ENCODE measurements at regions not wholly inside any gene's neighbourhood (a gene's known extent, or its start where the extent isn't known, plus 50 kb on each side); places are given as distances from the start of the nearest gene placed in this dataset.
A peak's percentile ranks its signal among the peaks of the same experiment; 100 is the strongest.

DNA sequence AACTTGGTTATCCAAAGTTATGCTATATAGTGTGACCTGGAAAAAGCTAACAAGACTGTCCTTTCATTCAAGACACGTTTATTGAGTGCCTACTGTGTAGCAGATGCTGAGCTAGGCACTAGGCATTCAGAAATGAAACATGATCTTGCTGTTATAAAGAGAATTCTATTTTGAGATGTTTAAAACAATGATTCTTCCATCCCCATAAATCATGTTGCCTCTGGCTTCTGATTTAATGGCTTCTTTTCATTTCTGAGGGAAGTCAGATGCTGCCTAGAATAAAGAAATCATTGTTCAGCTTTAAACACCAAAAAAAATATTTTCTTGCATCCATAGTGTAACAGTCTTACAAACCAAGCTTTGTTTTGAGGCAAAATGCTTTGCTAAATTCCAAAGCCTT lies 620.9 kb upstream of the UBE2E2 start:
- TF ChIP-seq, protein P1, sequence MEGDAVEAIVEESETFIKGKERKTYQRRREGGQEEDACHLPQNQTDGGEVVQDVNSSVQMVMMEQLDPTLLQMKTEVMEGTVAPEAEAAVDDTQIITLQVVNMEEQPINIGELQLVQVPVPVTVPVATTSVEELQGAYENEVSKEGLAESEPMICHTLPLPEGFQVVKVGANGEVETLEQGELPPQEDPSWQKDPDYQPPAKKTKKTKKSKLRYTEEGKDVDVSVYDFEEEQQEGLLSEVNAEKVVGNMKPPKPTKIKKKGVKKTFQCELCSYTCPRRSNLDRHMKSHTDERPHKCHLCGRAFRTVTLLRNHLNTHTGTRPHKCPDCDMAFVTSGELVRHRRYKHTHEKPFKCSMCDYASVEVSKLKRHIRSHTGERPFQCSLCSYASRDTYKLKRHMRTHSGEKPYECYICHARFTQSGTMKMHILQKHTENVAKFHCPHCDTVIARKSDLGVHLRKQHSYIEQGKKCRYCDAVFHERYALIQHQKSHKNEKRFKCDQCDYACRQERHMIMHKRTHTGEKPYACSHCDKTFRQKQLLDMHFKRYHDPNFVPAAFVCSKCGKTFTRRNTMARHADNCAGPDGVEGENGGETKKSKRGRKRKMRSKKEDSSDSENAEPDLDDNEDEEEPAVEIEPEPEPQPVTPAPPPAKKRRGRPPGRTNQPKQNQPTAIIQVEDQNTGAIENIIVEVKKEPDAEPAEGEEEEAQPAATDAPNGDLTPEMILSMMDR (IDR thresholded peaks at IDR 0.05; ENCODE audit: insufficient read depth, low read depth, low read length, missing control alignments), result no peak

DNA sequence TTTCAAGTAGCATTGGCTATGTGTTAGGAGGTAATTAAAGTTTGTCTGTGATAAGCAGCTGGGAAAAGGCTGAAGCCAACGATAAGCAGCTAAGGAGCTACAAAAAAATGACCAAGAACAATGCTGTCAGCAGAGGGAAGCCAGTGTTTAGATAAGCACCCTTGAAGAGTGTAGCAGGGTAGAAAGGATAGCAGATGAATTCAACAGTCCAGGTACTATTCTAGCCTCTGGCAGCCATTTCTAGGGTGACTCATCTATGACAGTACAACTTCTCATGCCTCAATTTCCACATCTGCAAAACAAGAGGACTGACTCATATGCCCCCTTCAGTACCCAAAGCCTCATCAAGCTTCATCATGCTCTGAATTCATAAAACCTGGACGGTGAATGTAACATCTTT lies 617.6 kb upstream of the UBE2E2 start:
- no peak overlapping the region for H3K4me3 ChIP-seq (ENCODE audit: low read length)
- DNase-seq (ENCODE audit: low read depth), result peak; percentile 94
- TF ChIP-seq, protein P1 (IDR thresholded peaks at IDR 0.05; ENCODE audit: insufficient read depth, low read depth, low read length, missing control alignments), result no peak

More for the DNA sequence above, 620.9 kb upstream of the UBE2E2 start:
- no peak for DNase-seq (ENCODE audit: low read depth)
- no peak overlapping the region for H3K4me3 ChIP-seq (ENCODE audit: low read length)

DNA sequence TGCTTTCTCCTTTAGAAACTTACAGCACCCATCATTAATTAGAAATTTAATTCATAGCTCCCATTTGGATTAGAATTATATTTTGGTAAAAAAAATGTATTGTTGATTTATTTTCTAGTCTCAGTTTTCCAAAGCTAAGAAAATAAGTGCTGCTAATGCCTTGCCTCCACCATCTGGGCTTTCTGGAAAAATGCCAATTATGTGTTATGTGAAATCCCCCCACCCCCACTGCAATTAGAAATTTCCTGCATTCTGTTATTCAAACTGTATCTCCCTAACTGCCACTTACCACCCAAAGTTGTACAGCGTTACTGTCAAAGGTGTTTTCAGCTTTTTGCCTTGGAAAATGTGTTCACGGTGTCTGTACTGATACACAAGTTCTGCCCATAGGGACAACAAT lies 617.2 kb upstream of the UBE2E2 start:
- TF ChIP-seq, protein P1 (IDR thresholded peaks at IDR 0.05; ENCODE audit: insufficient read depth, low read depth, low read length, missing control alignments), result no peak
- DNase-seq (ENCODE audit: low read depth), result no peak
- H3K4me3 ChIP-seq (ENCODE audit: low read length), result no peak overlapping the region

DNA sequence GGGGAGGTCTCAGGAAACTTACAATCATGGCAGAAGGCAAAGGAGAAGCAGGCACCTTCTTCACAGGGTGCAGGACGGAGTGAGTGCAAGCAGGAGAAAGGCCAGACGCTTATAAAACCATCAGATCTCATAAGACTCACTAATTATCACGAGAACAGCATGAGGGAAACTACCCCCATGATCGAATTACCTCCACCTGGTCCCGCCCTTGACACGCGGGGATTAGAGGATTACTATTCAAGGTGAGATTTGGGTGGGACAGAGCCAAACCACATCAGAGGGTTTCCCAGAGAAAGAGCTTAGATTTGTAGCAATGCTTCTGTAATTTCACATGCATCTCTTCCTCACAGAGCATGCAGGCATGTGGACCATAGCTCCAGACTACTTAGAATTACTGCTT lies 615.7 kb upstream of the UBE2E2 start:
- DNase-seq (ENCODE audit: low read depth), result no peak
- no peak overlapping the region for H3K4me3 ChIP-seq (ENCODE audit: low read length)
- TF ChIP-seq, protein P1 (IDR thresholded peaks at IDR 0.05; ENCODE audit: insufficient read depth, low read depth, low read length, missing control alignments), result no peak

DNA sequence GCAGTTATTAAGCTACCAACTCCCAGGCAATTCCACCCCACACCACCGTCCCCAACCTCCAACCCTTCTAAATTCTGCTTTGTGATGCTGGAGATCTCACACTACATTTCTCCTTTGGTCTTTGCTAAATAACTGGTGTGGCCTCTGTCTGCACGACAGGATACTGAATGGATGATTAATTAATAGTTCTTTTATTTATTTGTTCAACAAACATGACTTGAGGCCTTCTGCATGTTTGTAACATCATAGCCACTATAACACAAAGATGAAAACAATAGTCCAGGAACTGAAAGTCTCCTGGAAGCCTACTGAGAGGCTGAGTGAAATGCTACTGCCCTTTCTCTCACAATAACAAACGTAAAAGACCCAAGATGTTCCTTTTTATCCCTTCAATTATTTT lies 609.5 kb upstream of the UBE2E2 start:
- H3K4me3 ChIP-seq (ENCODE audit: low read length), result no peak overlapping the region
- no peak for DNase-seq (ENCODE audit: low read depth)
- TF ChIP-seq, protein P1 (IDR thresholded peaks at IDR 0.05; ENCODE audit: insufficient read depth, low read depth, low read length, missing control alignments), result no peak

DNA sequence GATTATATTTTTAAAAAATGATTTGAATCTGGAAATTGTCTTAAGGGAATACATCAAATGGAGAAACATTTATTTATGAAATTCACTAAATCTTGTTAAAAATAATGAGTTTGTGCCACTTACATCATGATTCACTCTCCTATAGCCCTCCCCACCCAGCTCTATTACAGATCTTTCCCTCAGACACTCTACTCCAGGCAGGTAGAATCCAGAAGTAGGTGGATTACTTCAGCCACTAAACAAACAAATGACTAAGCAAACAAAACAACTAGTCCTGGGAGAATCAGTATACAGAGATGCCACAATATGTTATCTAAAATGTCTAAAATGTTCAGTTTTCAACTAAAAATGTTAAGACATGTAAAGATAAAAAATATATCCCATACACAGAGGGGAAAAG lies 608.1 kb upstream of the UBE2E2 start:
- DNase-seq (ENCODE audit: low read depth), result peak; percentile 79
- TF ChIP-seq, protein P1 (IDR thresholded peaks at IDR 0.05; ENCODE audit: insufficient read depth, low read depth, low read length, missing control alignments), result no peak

DNA sequence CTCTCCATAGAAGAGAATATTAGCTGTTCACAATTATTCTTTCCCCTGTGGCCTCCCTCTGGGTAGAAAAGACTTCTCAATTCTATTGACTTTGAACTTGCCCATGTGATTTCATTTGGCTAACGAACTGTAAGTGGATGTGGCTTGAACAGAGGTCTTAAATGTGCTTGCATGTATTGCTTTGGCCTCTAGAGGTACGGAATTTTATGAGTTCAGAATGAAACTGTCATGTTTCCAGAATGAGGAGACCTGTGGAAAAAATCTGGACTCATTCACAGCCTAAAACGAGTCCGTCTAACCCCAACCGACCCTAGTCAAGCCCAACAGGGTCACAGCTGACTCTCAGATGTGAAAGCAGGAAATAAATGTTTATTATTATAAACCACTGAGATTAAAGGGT lies 596.7 kb upstream of the UBE2E2 start:
- no peak for DNase-seq (ENCODE audit: low read depth)
- TF ChIP-seq, protein P1 (IDR thresholded peaks at IDR 0.05; ENCODE audit: insufficient read depth, low read depth, low read length, missing control alignments), result no peak
- H3K4me3 ChIP-seq (ENCODE audit: low read length), result no peak overlapping the region

More for the DNA sequence above, 608.1 kb upstream of the UBE2E2 start:
- H3K4me3 ChIP-seq (ENCODE audit: low read length), result no peak overlapping the region

All from epithelial cell of esophagus (primary cell).